Suprapubic skin (tissue), 4 donors: ENCODE measurements at regions not wholly inside any gene's neighbourhood (a gene's known extent, or its start where the extent isn't known, plus 50 kb on each side); places are given as distances from the start of the nearest gene placed in this dataset.

ENCODE experiments used
- DNase-seq, 2 donors: peaks; one replicate each; pipeline ENCODE4 v3.0.0-alpha.2; 2019; ENCODE audit warnings: low spot score in 2 of 2
- H3K27ac ChIP-seq: fragments of 200-600 bp; sonication (generic); one replicate; pipeline ENCODE4 v1.5.1; 2019
- H3K27me3 ChIP-seq: fragments of 200-600 bp; sonication (generic); one replicate; pipeline ENCODE4 v1.5.1; 2019
- H3K36me3 ChIP-seq: fragments of 200-600 bp; sonication (generic); one replicate; pipeline ENCODE4 v1.5.1; 2019
- H3K4me1 ChIP-seq: fragments of 200-600 bp; sonication (generic); one replicate; pipeline ENCODE4 v1.5.1; 2019
- H3K4me3 ChIP-seq: fragments of 200-600 bp; sonication (generic); one replicate; pipeline ENCODE4 v1.5.1; 2019; ENCODE audit warnings: mild to moderate bottlenecking
- H3K9me3 ChIP-seq: fragments of 200-600 bp; sonication (generic); one replicate; pipeline ENCODE4 v1.5.1; 2019
- EP300 ChIP-seq: sonication (generic); formaldehyde crosslinking; IDR thresholded peaks from one replicate; pipeline ENCODE4 v1.6.1; 2017; ENCODE audit warnings: antibody characterized with exemption
- POLR2A ChIP-seq, 2 donors: fragments of 450-650 bp; IDR thresholded peaks; one replicate each; pipeline ENCODE4 v1.6.1; 2017; ENCODE audit warnings: antibody characterized with exemption in 2 of 2, mild to moderate bottlenecking in 2 of 2, moderate library complexity in 2 of 2
- POLR2AphosphoS5 ChIP-seq, 3 donors: sonication (generic); formaldehyde crosslinking; IDR thresholded peaks; one replicate each; pipeline ENCODE4 v1.6.1; 2017; ENCODE audit warnings: antibody characterized with exemption in 3 of 3
- WGBS: methylation state at CpG from one replicate; pipeline ENCODE4 v1.1.5; 2018; 5-methylcytosine and 5-hydroxymethylcytosine counted together
- TF ChIP-seq, protein P1 (sequence below), 2 donors: fragments of 200-600 bp in 1 of 2; fragments of 450-650 bp in 1 of 2; sonication (generic) in 1 of 2; IDR thresholded peaks; one replicate each; pipeline ENCODE4 v1.5.1; 2016 to 2019; ENCODE audit warnings: antibody characterized with exemption in 2 of 2, mild to moderate bottlenecking in 1 of 2, moderate library complexity in 1 of 2

GRCh38 chr6:91730710-91731109, 1143.8 kb upstream of the MAP3K7 start:
- no peaks in the 10 kb centered on the region for H3K27me3 ChIP-seq
- no peaks in the 10 kb centered on the region for H3K4me1 ChIP-seq
- 79% methylated on average over 2 of the region's 2 CpGs for WGBS
- DNase-seq = no peak
- H3K4me3 ChIP-seq = no peak overlapping the region
- H3K9me3 ChIP-seq = no peaks in the 10 kb centered on the region
- H3K27ac ChIP-seq = no peak overlapping the region
- TF ChIP-seq POLR2A (IDR thresholded peaks at IDR 0.05) (no peak), POLR2AphosphoS5 (IDR thresholded peaks at IDR 0.05) (no peak), EP300 (no peak)
- TF ChIP-seq, protein P1, sequence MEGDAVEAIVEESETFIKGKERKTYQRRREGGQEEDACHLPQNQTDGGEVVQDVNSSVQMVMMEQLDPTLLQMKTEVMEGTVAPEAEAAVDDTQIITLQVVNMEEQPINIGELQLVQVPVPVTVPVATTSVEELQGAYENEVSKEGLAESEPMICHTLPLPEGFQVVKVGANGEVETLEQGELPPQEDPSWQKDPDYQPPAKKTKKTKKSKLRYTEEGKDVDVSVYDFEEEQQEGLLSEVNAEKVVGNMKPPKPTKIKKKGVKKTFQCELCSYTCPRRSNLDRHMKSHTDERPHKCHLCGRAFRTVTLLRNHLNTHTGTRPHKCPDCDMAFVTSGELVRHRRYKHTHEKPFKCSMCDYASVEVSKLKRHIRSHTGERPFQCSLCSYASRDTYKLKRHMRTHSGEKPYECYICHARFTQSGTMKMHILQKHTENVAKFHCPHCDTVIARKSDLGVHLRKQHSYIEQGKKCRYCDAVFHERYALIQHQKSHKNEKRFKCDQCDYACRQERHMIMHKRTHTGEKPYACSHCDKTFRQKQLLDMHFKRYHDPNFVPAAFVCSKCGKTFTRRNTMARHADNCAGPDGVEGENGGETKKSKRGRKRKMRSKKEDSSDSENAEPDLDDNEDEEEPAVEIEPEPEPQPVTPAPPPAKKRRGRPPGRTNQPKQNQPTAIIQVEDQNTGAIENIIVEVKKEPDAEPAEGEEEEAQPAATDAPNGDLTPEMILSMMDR (IDR thresholded peaks at IDR 0.05) = no peak
- no peaks in the 10 kb centered on the region for H3K36me3 ChIP-seq

GRCh38 chr6:91720324-91720723, 1133.5 kb upstream of the MAP3K7 start:
- Histone ChIP-seq H3K4me1 (no peaks in the 10 kb centered on the region), H3K9me3 (no peaks in the 10 kb centered on the region), H3K27ac (no peak overlapping the region), H3K4me3 (no peak overlapping the region), H3K36me3 (no peaks in the 10 kb centered on the region), H3K27me3 (no peaks in the 10 kb centered on the region)
- 63% methylated on average over 1 of the region's 1 CpG for WGBS
- DNase-seq = no peak
- TF ChIP-seq, protein P1 (IDR thresholded peaks at IDR 0.05) = no peak
- TF ChIP-seq POLR2AphosphoS5 (IDR thresholded peaks at IDR 0.05) (no peak), POLR2A (IDR thresholded peaks at IDR 0.05) (no peak), EP300 (no peak)

- H3K4me3 ChIP-seq = no peak overlapping the region
- H3K9me3 ChIP-seq = no peaks in the 10 kb centered on the region
- DNase-seq = no peak
- no peak overlapping the region for H3K27ac ChIP-seq
- 48% methylated on average over 1 of the region's 1 CpG for WGBS
- no peaks in the 10 kb centered on the region for H3K4me1 ChIP-seq
- no peaks in the 10 kb centered on the region for H3K36me3 ChIP-seq
- TF ChIP-seq, protein P1 (IDR thresholded peaks at IDR 0.05) = no peak
- TF ChIP-seq POLR2A (IDR thresholded peaks at IDR 0.05) = no peak
- TF ChIP-seq POLR2AphosphoS5 (IDR thresholded peaks at IDR 0.05) = no peak
- TF ChIP-seq EP300 = no peak
- no peaks in the 10 kb centered on the region for H3K27me3 ChIP-seq
Observed at GRCh38 chr6:91719414-91719813, 1132.5 kb upstream of the MAP3K7 start.

- H3K4me1 ChIP-seq = no peaks in the 10 kb centered on the region
- DNase-seq = no peak
- no peaks in the 10 kb centered on the region for H3K36me3 ChIP-seq
- TF ChIP-seq POLR2A (IDR thresholded peaks at IDR 0.05) (no peak), EP300 (no peak), POLR2AphosphoS5 (IDR thresholded peaks at IDR 0.05) (no peak)
- TF ChIP-seq, protein P1 (IDR thresholded peaks at IDR 0.05) = no peak
- no peaks in the 10 kb centered on the region for H3K9me3 ChIP-seq
- H3K27me3 ChIP-seq = no peaks in the 10 kb centered on the region
- H3K4me3 ChIP-seq = no peak overlapping the region
- 74% methylated on average over 2 of the region's 2 CpGs for WGBS
- H3K27ac ChIP-seq = no peak overlapping the region
Observed at GRCh38 chr6:91718198-91718597, 1131.3 kb upstream of the MAP3K7 start.

- Histone ChIP-seq H3K9me3 (no peaks in the 10 kb centered on the region), H3K4me1 (no peaks in the 10 kb centered on the region), H3K27me3 (no peaks in the 10 kb centered on the region), H3K36me3 (no peaks in the 10 kb centered on the region), H3K4me3 (no peak overlapping the region), H3K27ac (no peak overlapping the region)
- no peak for DNase-seq
- no peak for TF ChIP-seq POLR2AphosphoS5 (IDR thresholded peaks at IDR 0.05)
- TF ChIP-seq, protein P1 (IDR thresholded peaks at IDR 0.05) = no peak
- no peak for TF ChIP-seq POLR2A (IDR thresholded peaks at IDR 0.05)
- no peak for TF ChIP-seq EP300
Observed at GRCh38 chr6:91717094-91717493, 1130.2 kb upstream of the MAP3K7 start.
